ENCODE measurements at regions not wholly inside any gene's neighbourhood (a gene's known extent, or its start where the extent isn't known, plus 50 kb on each side); places are given as distances from the start of the nearest gene placed in this dataset.

GRCh38 chr3:117281371-117281770, 571.8 kb downstream of the TUSC7 start:
- TF ChIP-seq TAF1 (IDR thresholded peaks at IDR 0.05; ENCODE audit: borderline replicate concordance, insufficient read depth, low read length) = no peak
- TF ChIP-seq SIN3A (IDR thresholded peaks at IDR 0.05; ENCODE audit: borderline replicate concordance, insufficient read depth, low read length) = no peak
- TF ChIP-seq REST (IDR thresholded peaks at IDR 0.05; ENCODE audit: insufficient read depth in 1 of 2, low read depth in 2 of 2, low read length in 2 of 2) = no peak
- no peak for TF ChIP-seq FOXP2 (optimal IDR thresholded peaks at IDR 0.05; ENCODE audit: borderline replicate concordance, extremely low read depth, extremely low read length, insufficient read depth)
- TF ChIP-seq POLR2AphosphoS5 (IDR thresholded peaks at IDR 0.05; ENCODE audit: low read depth, low read length) = no peak

- TF ChIP-seq POLR2AphosphoS5 (IDR thresholded peaks at IDR 0.05; ENCODE audit: low read depth, low read length) (no peak), SIN3A (IDR thresholded peaks at IDR 0.05; ENCODE audit: borderline replicate concordance, insufficient read depth, low read length) (no peak), TAF1 (IDR thresholded peaks at IDR 0.05; ENCODE audit: borderline replicate concordance, insufficient read depth, low read length) (no peak)
These were observed 573.0 kb downstream of the TUSC7 start for GRCh38 chr3:117282566-117282965.

GRCh38 chr3:117285737-117286136, 576.2 kb downstream of the TUSC7 start:
- TF ChIP-seq TAF1 (IDR thresholded peaks at IDR 0.05; ENCODE audit: borderline replicate concordance, insufficient read depth, low read length) (no peak), FOXP2 (optimal IDR thresholded peaks at IDR 0.05; ENCODE audit: borderline replicate concordance, extremely low read depth, extremely low read length, insufficient read depth) (no peak), POLR2AphosphoS5 (IDR thresholded peaks at IDR 0.05; ENCODE audit: low read depth, low read length) (no peak), REST (IDR thresholded peaks at IDR 0.05; ENCODE audit: insufficient read depth in 1 of 2, low read depth in 2 of 2, low read length in 2 of 2) (no peak), SIN3A (IDR thresholded peaks at IDR 0.05; ENCODE audit: borderline replicate concordance, insufficient read depth, low read length) (no peak)

GRCh38 chr3:117286488-117286887, 576.9 kb downstream of the TUSC7 start:
- no peak for TF ChIP-seq POLR2AphosphoS5 (IDR thresholded peaks at IDR 0.05; ENCODE audit: low read depth, low read length)
- TF ChIP-seq FOXP2 (optimal IDR thresholded peaks at IDR 0.05; ENCODE audit: borderline replicate concordance, extremely low read depth, extremely low read length, insufficient read depth) = no peak
- no peak for TF ChIP-seq TAF1 (IDR thresholded peaks at IDR 0.05; ENCODE audit: borderline replicate concordance, insufficient read depth, low read length)
- no peak for TF ChIP-seq REST (IDR thresholded peaks at IDR 0.05; ENCODE audit: insufficient read depth in 1 of 2, low read depth in 2 of 2, low read length in 2 of 2)
- no peak for TF ChIP-seq SIN3A (IDR thresholded peaks at IDR 0.05; ENCODE audit: borderline replicate concordance, insufficient read depth, low read length)

GRCh38 chr3:117287602-117288001, 578.0 kb downstream of the TUSC7 start:
- TF ChIP-seq FOXP2 (optimal IDR thresholded peaks at IDR 0.05; ENCODE audit: borderline replicate concordance, extremely low read depth, extremely low read length, insufficient read depth) (no peak), POLR2AphosphoS5 (IDR thresholded peaks at IDR 0.05; ENCODE audit: low read depth, low read length) (no peak), REST (IDR thresholded peaks at IDR 0.05; ENCODE audit: insufficient read depth in 1 of 2, low read depth in 2 of 2, low read length in 2 of 2) (no peak)

Data from PFSK-1 (cell line).